ENCODE measurements at regions not wholly inside any gene's neighbourhood (a gene's known extent, or its start where the extent isn't known, plus 50 kb on each side); places are given as distances from the start of the nearest gene placed in this dataset.

- TF ChIP-seq, protein P1, sequence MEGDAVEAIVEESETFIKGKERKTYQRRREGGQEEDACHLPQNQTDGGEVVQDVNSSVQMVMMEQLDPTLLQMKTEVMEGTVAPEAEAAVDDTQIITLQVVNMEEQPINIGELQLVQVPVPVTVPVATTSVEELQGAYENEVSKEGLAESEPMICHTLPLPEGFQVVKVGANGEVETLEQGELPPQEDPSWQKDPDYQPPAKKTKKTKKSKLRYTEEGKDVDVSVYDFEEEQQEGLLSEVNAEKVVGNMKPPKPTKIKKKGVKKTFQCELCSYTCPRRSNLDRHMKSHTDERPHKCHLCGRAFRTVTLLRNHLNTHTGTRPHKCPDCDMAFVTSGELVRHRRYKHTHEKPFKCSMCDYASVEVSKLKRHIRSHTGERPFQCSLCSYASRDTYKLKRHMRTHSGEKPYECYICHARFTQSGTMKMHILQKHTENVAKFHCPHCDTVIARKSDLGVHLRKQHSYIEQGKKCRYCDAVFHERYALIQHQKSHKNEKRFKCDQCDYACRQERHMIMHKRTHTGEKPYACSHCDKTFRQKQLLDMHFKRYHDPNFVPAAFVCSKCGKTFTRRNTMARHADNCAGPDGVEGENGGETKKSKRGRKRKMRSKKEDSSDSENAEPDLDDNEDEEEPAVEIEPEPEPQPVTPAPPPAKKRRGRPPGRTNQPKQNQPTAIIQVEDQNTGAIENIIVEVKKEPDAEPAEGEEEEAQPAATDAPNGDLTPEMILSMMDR (IDR thresholded peaks at IDR 0.05; ENCODE audit: borderline replicate concordance): no peak
- Histone ChIP-seq H3K27ac (replicated peaks) (no peak overlapping the region), H3K27me3 (ENCODE audit: low read depth) (no peaks in the 10 kb centered on the region), H3K9me3 (replicated peaks) (no peaks in the 10 kb centered on the region), H3K4me3 (no peak overlapping the region), H3K36me3 (no peaks in the 10 kb centered on the region), H3K4me1 (no peaks in the 10 kb centered on the region)
- intact Hi-C loops (cut with micrococcal nuclease): no loop called here
- DNase-seq: no peak
Measured at GRCh38 chr11:23563591-23563990, 703.3 kb upstream of the CCDC179 start.

DNA sequence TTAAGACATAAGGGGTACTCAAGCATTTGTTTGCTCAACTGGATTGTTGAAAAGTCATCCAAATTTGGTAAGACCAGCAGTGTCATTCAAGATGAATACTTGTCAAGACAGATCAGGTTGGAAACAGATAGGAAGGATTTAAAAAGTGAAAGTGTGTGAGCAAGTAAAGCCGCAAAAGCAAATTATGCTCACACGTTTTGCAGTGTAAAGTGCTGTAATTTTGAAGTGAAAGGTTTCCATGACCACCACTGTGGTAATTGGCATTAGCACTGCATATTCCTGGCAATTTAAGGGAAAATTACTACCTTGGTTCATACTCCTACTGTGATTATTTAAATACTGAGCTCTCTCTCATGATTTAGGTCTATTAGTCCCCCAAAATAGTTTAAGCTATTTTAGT lies 704.1 kb upstream of the CCDC179 start:
- no peaks in the 10 kb centered on the region for H3K27me3 ChIP-seq (ENCODE audit: low read depth)
- no peaks in the 10 kb centered on the region for H3K4me1 ChIP-seq
- intact Hi-C loops (cut with micrococcal nuclease): no loop called here
- TF ChIP-seq, protein P1 (IDR thresholded peaks at IDR 0.05; ENCODE audit: borderline replicate concordance): no peak
- H3K36me3 ChIP-seq: no peaks in the 10 kb centered on the region
- DNase-seq: no peak
- no peak overlapping the region for H3K27ac ChIP-seq (replicated peaks)
- H3K4me3 ChIP-seq: no peak overlapping the region
- H3K9me3 ChIP-seq (replicated peaks): no peaks in the 10 kb centered on the region

GRCh38 chr11:23569134-23569533 lies 708.9 kb upstream of the CCDC179 start:
- no peak overlapping the region for H3K27ac ChIP-seq (replicated peaks)
- no peaks in the 10 kb centered on the region for H3K9me3 ChIP-seq (replicated peaks)
- intact Hi-C loops (cut with micrococcal nuclease): no loop called here
- H3K27me3 ChIP-seq (ENCODE audit: low read depth): no peaks in the 10 kb centered on the region
- no peak for DNase-seq
- TF ChIP-seq, protein P1 (IDR thresholded peaks at IDR 0.05; ENCODE audit: borderline replicate concordance): no peak
- no peaks in the 10 kb centered on the region for H3K4me1 ChIP-seq
- no peaks in the 10 kb centered on the region for H3K36me3 ChIP-seq
- no peak overlapping the region for H3K4me3 ChIP-seq

DNA sequence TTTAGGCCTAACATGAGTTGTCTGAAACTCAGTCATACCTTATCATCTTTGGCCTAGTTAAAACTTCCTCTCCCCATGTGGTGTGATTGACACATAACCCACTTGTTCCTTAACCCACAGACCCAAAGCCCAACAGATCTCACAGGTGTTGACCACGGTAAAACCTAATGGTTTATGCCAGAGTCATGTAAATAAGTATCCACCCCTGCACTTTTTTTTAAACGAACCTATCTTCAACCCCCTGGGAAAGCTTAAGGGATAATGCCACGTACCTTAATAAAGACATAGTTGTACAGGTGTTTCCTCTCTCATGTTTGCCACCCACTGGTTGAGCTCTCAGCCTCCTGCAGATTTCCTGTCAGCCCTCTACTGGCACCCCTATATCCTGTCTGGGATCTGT lies 709.3 kb upstream of the CCDC179 start:
- Histone ChIP-seq H3K4me1 (no peaks in the 10 kb centered on the region), H3K4me3 (no peak overlapping the region), H3K27me3 (ENCODE audit: low read depth) (no peaks in the 10 kb centered on the region), H3K27ac (replicated peaks) (no peak overlapping the region), H3K36me3 (no peaks in the 10 kb centered on the region), H3K9me3 (replicated peaks) (no peaks in the 10 kb centered on the region)
- intact Hi-C loops (cut with micrococcal nuclease): no loop called here
- TF ChIP-seq, protein P1 (IDR thresholded peaks at IDR 0.05; ENCODE audit: borderline replicate concordance): no peak
- DNase-seq: no peak

- no peaks in the 10 kb centered on the region for H3K36me3 ChIP-seq
- H3K27ac ChIP-seq (replicated peaks): no peak overlapping the region
- no peak overlapping the region for H3K4me3 ChIP-seq
- H3K9me3 ChIP-seq (replicated peaks): no peaks in the 10 kb centered on the region
- TF ChIP-seq, protein P1 (IDR thresholded peaks at IDR 0.05; ENCODE audit: borderline replicate concordance): no peak
- intact Hi-C loops (cut with micrococcal nuclease): no loop called here
- DNase-seq: no peak
- H3K4me1 ChIP-seq: no peaks in the 10 kb centered on the region
- no peaks in the 10 kb centered on the region for H3K27me3 ChIP-seq (ENCODE audit: low read depth)
Measured at GRCh38 chr11:23570828-23571227, 710.6 kb upstream of the CCDC179 start.

DNA sequence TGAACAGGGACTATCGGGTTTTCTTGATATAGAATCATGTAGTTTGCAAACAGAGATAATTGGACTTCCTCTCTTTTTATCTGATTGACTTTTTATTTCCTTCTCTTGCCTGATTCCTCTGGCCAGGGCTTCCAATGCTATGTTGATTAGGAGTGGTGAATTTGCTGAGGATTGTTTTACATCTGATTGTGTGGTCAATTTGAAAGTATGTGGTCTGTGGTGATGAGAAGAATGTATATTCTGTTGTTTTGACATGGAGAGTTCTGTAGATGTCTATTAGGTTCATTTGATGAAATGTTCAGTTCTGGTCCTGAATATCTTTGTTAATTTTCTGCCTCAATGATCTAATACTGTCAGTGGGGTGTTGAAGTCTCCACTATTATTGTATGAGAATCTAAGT lies 713.2 kb upstream of the CCDC179 start:
- Histone ChIP-seq H3K27ac (replicated peaks) (no peak overlapping the region), H3K4me3 (no peak overlapping the region), H3K36me3 (no peaks in the 10 kb centered on the region), H3K4me1 (no peaks in the 10 kb centered on the region), H3K9me3 (replicated peaks) (no peaks in the 10 kb centered on the region), H3K27me3 (ENCODE audit: low read depth) (no peaks in the 10 kb centered on the region)
- no peak for DNase-seq
- TF ChIP-seq, protein P1 (IDR thresholded peaks at IDR 0.05; ENCODE audit: borderline replicate concordance): no peak
- intact Hi-C loops (cut with micrococcal nuclease): no loop called here
